Forelimb muscle (tissue), 1 donor: ENCODE measurements at regions not wholly inside any gene's neighbourhood (a gene's known extent, or its start where the extent isn't known, plus 50 kb on each side); places are given as distances from the start of the nearest gene placed in this dataset.

Experiments
- DNase-seq: peaks from one replicate; pipeline ENCODE4 v3.0.0-alpha.2; 2013; ENCODE audit warnings: low read depth

DNA sequence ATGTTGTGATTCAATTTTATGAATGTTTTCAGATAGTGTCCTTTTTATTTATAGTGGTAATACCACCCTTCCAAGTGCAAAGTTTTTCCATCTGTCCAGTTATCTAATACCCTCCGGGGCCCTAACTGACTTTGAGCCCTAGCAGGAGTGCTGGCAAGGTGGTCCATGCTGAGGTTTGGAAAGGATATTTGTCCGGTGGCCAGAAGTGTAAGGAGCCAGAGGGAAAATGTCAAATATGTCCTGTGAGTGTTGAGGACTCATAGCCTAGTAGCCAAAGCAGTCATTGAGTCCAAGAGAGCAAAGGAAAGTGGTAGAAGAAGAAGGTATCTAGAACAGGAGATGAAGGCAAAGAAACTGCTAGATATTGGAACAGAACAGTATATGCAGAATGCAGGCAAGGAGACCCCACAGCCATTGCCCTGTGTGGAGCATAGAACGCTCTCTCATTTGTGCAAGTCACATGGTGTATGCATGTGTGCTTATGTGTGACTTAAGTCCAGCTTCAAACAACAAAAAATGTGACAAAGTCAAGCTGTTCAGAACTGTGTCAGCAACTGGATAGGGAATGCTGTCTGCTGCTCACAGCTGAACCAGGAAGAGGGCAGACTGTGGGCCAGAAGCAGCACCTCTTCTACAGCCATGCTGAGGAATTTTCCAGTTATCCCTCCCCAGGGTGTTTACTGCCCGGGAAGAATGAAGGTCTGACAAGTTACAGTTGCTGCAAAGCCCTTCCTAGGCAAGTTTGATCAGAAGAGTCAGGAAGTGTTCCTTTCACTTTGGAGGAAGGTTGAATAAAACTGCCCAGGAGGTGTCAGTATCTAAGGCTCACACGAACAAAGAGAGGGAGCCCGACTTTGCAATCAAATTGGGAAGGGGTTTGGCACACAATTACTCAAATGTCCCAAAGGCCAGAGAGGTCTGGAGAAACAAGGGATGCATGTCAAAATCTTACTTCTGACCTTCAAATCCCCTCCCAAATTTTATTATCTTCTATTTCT is 463.3 kb upstream of the DMAC1 start:
- DNase-seq, result no peak

DNA sequence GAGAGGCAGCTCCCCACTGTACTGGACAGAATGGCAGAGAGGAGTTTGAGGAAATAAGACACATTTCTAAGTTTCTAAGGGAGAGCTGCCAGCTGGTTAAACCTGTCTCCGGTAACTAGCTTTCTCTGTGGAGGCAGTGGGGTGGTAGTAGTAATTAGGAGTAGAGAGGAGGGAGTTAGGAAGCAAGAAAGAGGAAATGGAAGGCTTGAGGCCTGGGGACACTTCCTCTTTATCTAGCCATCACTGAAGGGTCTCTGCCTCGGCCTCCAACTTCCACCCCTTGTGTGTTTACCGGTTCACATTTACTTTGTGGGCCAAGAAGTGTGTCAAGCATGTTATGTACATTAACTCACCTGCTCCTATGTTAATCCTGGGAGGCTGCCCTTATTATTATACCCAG is 462.2 kb upstream of the DMAC1 start:
- no peak for DNase-seq

DNA sequence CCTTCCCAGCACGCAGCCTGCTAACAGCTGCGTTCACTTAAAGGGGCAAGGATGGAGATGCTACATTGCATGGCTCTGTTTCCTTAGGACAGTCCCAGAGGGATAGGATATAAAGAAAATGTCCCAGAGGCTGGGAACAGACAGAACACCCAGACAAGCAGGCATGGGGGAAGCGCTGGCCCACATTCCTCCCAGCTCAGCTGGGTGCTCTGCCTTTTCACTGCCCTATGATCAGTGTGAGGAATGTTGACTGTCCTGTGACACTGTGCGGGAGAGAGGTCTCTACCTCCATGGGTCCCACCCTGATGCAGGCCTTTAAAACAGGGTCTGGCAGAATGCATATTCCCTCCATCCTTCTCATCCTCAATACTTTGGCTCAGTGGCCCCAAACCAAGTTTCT is 459.4 kb upstream of the DMAC1 start:
- DNase-seq, result no peak

DNA sequence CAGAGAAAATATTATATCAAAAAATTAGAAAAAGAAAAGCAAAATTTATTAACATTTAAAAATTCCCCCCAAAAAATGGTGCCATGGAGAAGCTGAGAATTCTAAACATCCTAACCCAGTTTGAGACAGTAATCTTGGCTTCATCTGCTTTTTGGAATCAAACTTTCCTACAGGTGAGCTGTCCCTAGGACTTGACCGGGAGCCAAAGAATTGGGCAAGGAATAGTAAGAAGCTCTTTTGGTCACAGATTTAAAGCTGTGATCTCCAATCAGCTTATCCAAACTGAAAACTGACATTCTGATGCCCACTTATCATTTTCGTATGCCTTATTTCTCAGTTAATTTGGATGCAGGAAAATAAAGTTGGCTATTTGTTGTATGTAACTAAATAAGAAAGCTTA is 457.3 kb upstream of the DMAC1 start:
- DNase-seq, result no peak

DNA sequence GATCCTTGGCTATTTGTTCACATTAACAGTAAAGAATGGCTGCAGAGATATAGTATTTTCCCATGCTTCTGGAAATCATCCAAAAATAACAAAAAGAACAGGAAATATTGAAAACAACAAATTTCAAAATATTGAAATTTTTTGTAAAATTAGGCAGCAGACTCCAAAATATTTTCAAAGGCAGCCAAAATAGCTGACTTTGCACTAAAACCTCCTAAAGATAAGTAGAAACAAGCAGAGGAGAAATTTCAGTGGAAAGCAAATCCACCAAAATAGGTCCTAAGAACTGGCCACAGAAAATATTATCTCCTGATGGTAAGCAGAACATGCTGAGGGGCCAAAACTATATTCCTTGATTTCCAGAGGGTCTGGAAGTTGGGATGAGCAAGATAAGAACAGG is 456.3 kb upstream of the DMAC1 start:
- no peak for DNase-seq

DNA sequence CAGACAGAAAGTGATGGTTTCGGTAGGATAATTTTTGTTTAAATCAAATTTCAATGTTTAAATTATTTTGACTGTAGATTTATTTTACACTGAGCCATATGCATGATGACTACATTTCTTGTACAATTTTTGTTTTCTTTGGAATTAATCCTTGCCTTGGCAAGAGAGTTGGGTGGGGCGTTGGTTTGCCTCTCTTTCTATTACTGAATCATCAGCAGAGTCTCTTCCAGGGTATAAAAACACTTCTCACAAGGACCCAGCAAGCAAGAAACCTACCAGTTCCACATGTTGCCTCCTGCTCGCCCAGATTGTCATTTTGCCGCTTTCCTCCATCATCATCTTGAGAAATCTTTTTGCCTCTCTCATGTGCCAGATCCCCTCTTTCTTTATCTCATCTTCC is 455.0 kb upstream of the DMAC1 start:
- no peak for DNase-seq

DNA sequence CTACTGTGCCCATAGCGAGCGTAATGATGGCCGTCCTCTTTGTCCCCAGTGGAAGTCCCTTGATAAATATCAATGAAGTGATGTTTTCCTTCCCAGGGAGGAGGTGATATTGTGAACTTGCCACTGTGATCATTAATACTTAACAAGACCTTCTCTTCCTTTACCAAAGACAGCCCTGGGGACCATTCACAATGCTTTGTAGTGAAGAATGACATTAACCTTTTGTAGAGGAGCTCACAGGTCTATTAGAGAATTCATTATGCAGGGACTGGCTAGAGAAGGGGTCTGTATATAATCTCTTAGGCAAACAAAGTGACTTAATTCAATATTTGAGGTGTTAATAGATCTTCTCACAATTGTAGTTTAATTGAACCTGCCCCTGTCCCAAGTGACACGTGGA is 452.9 kb upstream of the DMAC1 start:
- DNase-seq, result no peak

DNA sequence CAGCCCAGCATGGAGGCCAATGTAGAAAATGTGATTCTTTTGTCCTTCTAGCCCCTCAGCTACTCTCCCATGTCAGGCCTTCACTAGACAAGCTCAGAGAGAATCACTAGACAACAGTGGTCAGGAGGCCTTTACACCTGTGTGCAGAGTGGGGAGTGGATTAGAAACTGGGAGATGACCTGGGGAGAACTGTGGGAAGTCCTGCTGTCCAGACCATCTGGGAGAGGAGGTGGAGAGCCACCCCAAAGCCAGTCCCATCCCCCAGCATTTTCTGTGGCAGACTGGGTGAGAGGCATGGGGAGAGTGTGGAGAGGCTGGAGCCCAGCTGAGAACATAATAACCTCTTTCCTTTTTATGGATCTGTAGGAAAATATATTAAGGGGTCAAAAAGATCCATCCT is 452.0 kb upstream of the DMAC1 start:
- no peak for DNase-seq

DNA sequence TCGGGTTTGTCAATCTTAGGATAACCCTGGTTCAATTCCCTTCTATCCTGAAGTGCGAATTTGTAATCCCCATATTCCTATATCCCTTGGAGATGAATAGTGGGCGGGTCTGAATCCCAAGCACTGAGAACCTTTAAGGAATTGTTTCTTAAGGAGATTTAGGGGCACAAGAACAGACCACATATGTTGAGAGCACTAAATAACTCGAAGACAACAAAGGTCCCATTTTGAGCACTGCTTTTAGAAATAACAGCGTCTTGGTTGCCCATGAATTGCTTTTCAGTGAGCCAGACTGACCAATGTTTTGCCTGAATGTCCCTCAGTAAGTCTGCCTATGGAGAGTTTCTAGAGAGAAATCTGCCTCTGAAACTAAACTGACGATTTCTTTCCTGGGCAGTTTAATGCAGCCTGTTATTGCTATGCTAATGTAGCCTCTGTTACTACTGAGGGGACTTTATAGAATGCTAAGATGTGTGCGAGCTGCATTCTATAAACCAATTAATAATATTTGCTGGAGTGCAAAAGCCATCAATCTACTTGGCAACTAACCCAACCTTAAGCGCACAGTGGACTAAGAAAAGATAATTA is 445.0 kb upstream of the DMAC1 start:
- DNase-seq, result no peak

DNA sequence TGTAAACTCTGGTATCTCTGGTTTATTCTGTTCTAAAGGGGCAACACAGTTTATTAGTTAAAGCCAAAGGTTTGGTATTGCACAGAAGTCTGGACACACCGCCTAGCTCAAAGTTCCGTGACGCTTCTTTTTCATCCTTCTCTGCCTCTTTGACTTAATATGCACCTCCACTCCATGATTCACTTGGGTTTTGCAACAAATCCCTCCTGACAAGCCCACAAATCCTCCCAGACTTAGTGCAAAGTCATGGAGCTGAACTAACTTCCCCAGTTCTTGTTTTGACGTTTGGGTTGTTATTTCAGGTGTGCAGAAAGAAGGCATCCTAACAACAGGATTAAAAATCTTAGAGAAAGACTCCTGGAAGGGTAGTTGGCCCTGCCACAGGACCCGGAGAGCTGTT is 441.6 kb upstream of the DMAC1 start:
- no peak for DNase-seq

DNA sequence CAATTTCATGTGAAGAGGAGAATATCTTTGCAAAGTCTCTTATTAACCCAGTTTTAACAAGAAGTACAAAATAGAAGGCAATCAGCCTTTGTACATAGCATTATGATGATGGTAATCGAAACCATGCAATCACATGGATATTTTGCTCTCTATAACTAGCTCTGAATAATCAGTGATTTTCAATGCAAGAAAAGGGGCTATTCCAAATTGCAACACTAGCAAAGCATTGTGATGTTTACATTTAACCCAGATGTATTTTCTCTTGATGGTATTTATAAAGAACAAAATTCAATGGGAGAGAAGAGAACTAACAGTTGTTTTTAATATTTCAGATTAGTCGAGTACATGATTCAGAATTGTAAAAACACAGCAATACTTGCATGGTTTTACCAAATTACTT is 437.5 kb upstream of the DMAC1 start:
- no peak for DNase-seq

DNA sequence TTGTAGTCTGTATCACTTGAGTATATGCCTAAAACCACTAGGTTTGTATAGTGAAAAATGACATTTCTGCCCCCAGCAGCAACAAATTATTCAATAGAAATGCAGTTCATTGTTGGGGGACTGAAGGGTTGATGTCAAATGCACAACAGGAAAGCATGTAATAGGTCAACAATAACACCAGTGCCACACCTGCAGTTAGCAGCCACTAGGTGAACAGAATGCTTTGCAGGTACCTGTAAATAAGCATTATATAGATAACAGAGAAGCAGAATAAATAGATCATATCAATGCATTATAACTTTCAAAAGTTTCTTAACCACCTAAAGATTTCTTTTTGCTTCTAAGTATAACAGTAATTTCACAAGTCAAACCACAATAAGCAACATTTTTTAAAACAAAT is 435.9 kb upstream of the DMAC1 start:
- DNase-seq, result no peak

DNA sequence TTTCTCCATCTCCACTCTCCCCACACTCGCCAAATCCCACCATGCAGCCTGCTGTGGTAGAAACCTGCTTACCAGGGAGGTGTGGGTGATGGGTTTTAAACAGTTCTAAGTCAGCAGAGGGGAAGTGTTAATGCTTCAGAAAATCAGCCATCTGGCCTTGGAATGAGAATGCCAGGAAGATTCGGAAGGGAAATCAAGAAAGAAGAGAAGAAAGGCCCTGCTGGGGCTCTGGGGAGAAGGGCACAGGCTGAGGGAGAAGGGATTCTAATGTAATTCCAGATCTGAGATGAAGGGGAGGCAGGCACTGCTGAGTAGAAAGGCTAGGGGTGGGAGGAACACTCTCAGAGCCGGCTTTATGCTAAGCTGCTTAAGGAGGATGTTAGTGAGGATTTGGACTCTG is 434.7 kb upstream of the DMAC1 start:
- no peak for DNase-seq

DNA sequence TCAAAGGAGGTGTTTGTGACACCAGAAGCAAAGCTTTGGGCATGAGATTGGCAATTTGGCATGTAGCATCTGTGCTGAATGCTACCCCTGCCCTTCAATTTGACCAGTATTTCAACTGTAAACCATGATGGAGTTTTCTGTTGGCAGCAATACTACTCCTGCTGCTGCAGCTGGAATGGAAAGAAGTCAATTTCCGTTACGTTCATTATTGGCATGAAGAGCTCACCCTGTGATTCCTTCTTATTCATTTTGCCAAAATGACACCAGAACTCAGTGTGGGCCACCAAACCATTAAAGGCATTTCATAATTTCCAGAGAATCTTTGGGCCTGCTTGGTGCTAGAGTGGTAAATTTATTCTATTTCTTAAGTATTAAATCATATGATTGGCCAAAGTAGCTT is 433.1 kb upstream of the DMAC1 start:
- DNase-seq, result peak; percentile 31

DNA sequence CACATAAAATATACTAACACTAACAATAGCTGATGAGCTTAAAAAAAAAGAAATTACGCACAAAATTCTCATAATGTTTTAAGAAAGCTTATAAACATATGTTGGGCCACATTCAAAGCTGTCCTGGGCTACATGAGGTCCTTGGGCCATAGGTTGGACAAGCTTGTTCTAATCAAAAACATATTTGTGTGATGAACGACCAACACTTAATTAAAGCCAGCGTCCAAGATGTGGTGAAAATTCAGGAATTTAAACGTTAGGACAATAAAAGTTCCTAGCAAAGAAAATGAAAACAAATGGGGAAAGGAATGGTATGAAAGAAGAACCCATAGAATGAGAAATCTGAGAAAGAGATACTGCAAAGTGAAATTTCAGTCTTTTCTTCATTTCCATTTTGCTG is 429.6 kb upstream of the DMAC1 start:
- no peak for DNase-seq

DNA sequence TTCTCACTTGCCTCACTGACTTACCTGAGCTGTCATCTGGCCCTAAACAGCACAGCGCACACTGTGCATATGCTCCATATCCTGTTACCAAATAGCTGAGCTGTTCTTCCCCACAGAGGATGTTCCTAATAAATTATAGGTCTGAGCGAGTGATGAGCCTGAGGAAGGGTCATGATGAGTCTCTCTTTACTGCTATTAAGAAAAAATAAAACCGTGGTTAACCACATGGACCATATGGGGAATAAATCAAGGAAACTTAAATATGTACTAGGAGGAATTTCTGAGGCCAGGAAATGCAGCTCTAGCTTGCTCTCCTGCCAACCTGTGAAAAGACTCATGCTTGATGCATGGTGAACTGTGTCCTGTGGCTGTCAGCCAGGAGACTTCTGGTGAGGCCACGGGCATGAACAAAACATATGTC is 424.8 kb upstream of the DMAC1 start:
- no peak for DNase-seq

DNA sequence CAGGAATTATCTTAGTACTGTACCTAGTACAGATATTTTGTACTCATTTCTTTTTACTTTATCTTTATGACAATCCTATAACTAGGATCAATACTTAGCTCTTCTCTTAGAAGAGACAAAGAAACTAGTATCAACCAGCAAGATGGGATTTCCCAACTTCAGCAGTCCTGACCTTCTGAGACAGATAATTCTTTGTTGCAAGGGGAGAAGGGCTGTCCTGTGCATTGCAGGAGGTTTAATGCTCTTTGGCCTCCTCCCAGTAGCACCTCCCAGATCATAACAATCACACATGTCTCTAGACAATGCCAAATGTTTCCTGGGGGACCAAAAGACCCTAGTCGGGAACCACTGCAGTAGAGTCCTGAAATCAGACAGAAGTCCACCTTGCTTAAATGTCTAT is 424.3 kb upstream of the DMAC1 start:
- no peak for DNase-seq

DNA sequence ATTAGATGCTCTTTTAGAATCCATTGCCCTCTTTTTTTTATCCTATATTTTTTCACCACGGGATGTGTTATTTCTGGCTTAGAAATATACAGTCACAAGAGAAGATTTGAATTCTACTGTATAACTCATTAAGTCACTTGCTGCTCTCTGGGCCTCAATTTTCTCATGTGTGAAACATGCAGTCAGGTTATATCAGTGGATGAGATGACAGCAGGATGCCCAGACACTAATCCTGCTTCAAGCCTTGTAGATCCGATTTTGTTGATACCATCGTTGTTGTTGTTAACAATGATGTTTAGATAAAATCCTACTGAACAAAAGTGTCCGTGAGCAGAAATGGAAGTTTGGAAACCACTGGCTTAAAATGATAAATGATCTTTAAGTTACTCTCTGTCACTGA is 421.9 kb upstream of the DMAC1 start:
- no peak for DNase-seq

DNA sequence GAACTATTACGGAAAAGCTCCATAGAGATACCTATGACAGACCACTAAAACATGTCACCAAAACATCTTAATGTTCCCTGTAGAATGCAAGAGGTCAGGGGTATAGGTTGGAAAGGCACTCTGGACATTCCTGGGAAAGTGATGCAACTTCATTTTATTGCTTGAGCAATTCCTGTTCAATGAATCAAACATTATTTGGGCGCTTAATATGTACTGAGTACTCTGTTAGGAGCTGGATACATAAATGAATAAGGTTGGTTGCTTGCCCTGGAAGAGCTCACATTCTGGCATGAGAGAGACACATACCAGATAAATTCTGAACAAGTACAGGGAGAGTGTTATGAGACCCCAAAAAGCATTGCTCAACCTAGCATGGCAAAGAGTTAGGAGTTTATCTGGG is 408.9 kb upstream of the DMAC1 start:
- DNase-seq, result no peak

DNA sequence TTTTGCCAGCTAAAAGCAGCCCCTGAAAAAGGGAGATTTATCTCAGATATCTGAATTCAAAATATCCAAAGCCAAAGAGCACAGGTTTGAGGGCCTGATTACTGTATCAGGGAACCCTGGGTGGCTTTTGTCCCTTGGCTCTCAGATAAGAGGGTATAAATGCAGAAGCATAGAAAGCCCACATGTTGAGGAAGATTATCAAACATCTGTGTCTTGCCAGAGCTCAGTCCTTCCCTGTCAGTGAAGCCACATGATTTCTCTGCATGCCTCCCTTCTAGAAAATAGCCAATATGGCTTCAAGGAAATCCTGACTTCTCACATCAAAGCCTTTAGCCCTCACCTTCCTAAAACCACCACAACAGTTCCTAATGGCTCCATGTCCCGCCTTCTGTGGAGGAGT is 408.0 kb upstream of the DMAC1 start:
- no peak for DNase-seq

DNA sequence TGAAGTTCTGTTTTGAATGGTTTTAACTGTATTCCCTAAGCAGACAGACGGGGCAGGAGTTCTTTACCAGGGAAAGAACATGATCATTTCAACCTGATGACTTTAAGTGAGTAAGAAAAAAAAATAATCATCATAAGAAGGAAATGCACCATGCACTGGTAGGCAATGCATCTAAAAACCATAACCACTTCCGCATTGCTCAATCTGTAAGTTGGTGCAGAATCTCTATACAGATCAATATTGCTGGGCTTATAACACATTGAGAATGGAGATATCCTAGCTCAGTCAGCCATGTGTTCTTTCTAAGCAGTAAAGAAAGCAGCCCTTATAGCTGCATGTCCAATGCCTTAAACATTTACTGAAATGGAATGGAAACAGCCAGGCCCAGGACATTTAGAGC is 407.1 kb upstream of the DMAC1 start:
- no peak for DNase-seq

DNA sequence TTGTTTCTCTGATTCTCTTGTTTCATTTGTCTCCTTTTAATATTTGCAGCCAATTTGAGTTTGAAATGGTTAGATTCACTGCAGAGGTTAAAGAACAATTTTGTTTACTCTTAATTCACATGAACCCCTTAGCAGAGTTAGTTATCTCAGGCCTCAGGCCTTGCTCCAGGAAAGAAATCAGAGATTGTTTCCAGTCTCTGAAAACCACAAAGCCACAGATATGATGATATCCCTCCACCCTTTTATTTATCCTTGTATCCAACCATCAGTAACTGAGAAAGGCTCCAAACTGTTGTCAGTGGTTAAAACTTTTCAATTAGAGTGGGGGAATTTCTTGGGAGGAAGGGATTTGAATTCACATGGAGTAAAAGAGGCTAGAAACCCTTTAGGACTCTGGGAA is 406.0 kb upstream of the DMAC1 start:
- DNase-seq, result no peak

DNA sequence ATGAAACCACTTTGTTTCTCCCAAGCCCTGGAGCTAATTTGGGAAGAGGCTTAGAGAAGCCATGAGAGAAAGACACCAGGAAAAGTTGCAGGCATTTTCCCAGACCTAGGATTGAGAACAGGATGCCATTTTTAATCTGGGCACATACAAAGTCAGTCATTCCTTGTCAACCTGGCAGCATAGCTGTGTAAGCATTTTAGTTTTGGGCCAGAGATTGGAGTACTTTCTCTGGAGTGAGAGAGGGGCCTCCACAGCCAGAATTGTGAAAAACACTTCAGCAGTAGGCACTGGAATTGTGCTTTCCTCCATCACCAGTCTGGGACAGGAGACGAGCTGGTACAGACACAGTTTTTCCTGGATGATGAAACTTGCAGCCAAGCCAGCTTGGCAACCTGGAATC is 390.3 kb upstream of the DMAC1 start:
- no peak for DNase-seq
